GM21717 (cell line): ENCODE measurements at regions not wholly inside any gene's neighbourhood (a gene's known extent, or its start where the extent isn't known, plus 50 kb on each side); places are given as distances from the start of the nearest gene placed in this dataset.
A peak's percentile ranks its signal among the peaks of the same experiment; 100 is the strongest.
"Not testable (repeated sequence)": the region's sequence is repeated elsewhere in the genome, so short reads cannot be mapped to it uniquely, and the experiment has no call there.

Source experiments
- ATAC-seq: cut with Tn5 transposase; IDR thresholded peaks from one replicate; pipeline ENCODE4 v1.9.1; 2021; ENCODE audit warnings: mild to moderate bottlenecking, moderate library complexity; ENCODE audit not compliant: unreplicated experiment

GRCh38 chr5:82714732-82715131, 362.5 kb downstream of the TMEM167A start:
- ATAC-seq: not testable (repeated sequence)

GRCh38 chr5:82713811-82714210, 363.4 kb downstream of the TMEM167A start:
- no peak for ATAC-seq

- no peak for ATAC-seq
These were observed 369.5 kb downstream of the TMEM167A start for GRCh38 chr5:82707741-82708140.

- no peak for ATAC-seq
These were observed 372.8 kb downstream of the TMEM167A start for GRCh38 chr5:82704381-82704780.

- ATAC-seq: no peak
These were observed 375.1 kb downstream of the TMEM167A start for GRCh38 chr5:82702046-82702445.

GRCh38 chr5:82699737-82700136, 377.5 kb downstream of the TMEM167A start:
- ATAC-seq: no peak

GRCh38 chr5:82698026-82698425, 379.2 kb downstream of the TMEM167A start:
- no peak for ATAC-seq

GRCh38 chr5:82694711-82695285, 382.4 kb downstream of the TMEM167A start:
- no peak for ATAC-seq

- no peak for ATAC-seq
These were observed 384.4 kb downstream of the TMEM167A start for GRCh38 chr5:82692826-82693225.

GRCh38 chr5:82684659-82685058, 392.5 kb downstream of the TMEM167A start:
- ATAC-seq: no peak

- no peak for ATAC-seq
These were observed 393.0 kb downstream of the TMEM167A start for GRCh38 chr5:82684165-82684564.

- ATAC-seq: no peak
These were observed 397.5 kb downstream of the TMEM167A start for GRCh38 chr5:82679660-82680059.

GRCh38 chr5:82676661-82677060, 398.5 kb upstream of the RPS23 start:
- peak; percentile 86 for ATAC-seq

GRCh38 chr5:82674671-82675070, 396.5 kb upstream of the RPS23 start:
- no peak for ATAC-seq

- no peak for ATAC-seq
These were observed 395.1 kb upstream of the RPS23 start for GRCh38 chr5:82673057-82673809.

GRCh38 chr5:82670692-82671091, 392.5 kb upstream of the RPS23 start:
- ATAC-seq: no peak

- ATAC-seq: no peak
These were observed 391.6 kb upstream of the RPS23 start for GRCh38 chr5:82669720-82670119.

GRCh38 chr5:82666312-82666711, 388.2 kb upstream of the RPS23 start:
- no peak for ATAC-seq

GRCh38 chr5:82664732-82665131, 386.6 kb upstream of the RPS23 start:
- ATAC-seq: no peak

- ATAC-seq: no peak
These were observed 385.1 kb upstream of the RPS23 start for GRCh38 chr5:82663225-82663624.

GRCh38 chr5:82662340-82662739, 384.2 kb upstream of the RPS23 start:
- ATAC-seq: no peak

- no peak for ATAC-seq
These were observed 383.8 kb upstream of the RPS23 start for GRCh38 chr5:82661933-82662332.

GRCh38 chr5:82661462-82661861, 383.3 kb upstream of the RPS23 start:
- no peak for ATAC-seq
